ENCODE measurements at regions not wholly inside any gene's neighbourhood (a gene's known extent, or its start where the extent isn't known, plus 50 kb on each side); places are given as distances from the start of the nearest gene placed in this dataset.
"Not testable (repeated sequence)": the region's sequence is repeated elsewhere in the genome, so short reads cannot be mapped to it uniquely, and the experiment has no call there.

- TF ChIP-seq CTCF (IDR thresholded peaks at IDR 0.05); POLR2AphosphoS5 (IDR thresholded peaks at IDR 0.05; ENCODE audit: insufficient read depth in 1 of 2, low read depth in 1 of 2); POLR2A (IDR thresholded peaks at IDR 0.05): not testable (repeated sequence)
Observed at GRCh38 chr2:13868275-13868674, 764.2 kb upstream of the LRATD1 start.

All from vagina (tissue), 2 donors.